GM21529 (cell line): ENCODE measurements at regions not wholly inside any gene's neighbourhood (a gene's known extent, or its start where the extent isn't known, plus 50 kb on each side); places are given as distances from the start of the nearest gene placed in this dataset.

Source experiments
- ATAC-seq: cut with Tn5 transposase; IDR thresholded peaks from one replicate; pipeline ENCODE4 v1.9.1; 2021; ENCODE audit not compliant: unreplicated experiment

- no peak for ATAC-seq
Measured at GRCh38 chr4:130559268-130559667, 1463.3 kb downstream of the C4orf33 start.

- ATAC-seq, result no peak
Measured at GRCh38 chr4:130563185-130563888, 1467.4 kb downstream of the C4orf33 start.

GRCh38 chr4:130563889-130564418 lies 1468.0 kb downstream of the C4orf33 start:
- no peak for ATAC-seq

- no peak for ATAC-seq
Measured at GRCh38 chr4:130568746-130569145, 1472.8 kb downstream of the C4orf33 start.

GRCh38 chr4:130573742-130574141 lies 1477.8 kb downstream of the C4orf33 start:
- ATAC-seq, result no peak

GRCh38 chr4:130574215-130574614 lies 1478.3 kb downstream of the C4orf33 start:
- ATAC-seq, result no peak

GRCh38 chr4:130576218-130576617 lies 1480.3 kb downstream of the C4orf33 start:
- no peak for ATAC-seq

GRCh38 chr4:130591091-130591490 lies 1495.1 kb downstream of the C4orf33 start:
- no peak for ATAC-seq

- ATAC-seq, result no peak
Measured at GRCh38 chr4:130600706-130601105, 1504.8 kb downstream of the C4orf33 start.

GRCh38 chr4:130603043-130603442 lies 1507.1 kb downstream of the C4orf33 start:
- ATAC-seq, result no peak

GRCh38 chr4:130608121-130608520 lies 1512.2 kb downstream of the C4orf33 start:
- no peak for ATAC-seq

- ATAC-seq, result no peak
Measured at GRCh38 chr4:130628531-130628930, 1532.6 kb downstream of the C4orf33 start.

GRCh38 chr4:130632731-130633604 lies 1537.0 kb downstream of the C4orf33 start:
- ATAC-seq, result no peak

- ATAC-seq, result no peak
Measured at GRCh38 chr4:130636486-130636885, 1540.5 kb downstream of the C4orf33 start.

GRCh38 chr4:130640592-130640991 lies 1544.6 kb downstream of the C4orf33 start:
- ATAC-seq, result no peak

- ATAC-seq, result no peak
Measured at GRCh38 chr4:130646886-130647285, 1550.9 kb downstream of the C4orf33 start.

GRCh38 chr4:130648570-130648969 lies 1552.6 kb downstream of the C4orf33 start:
- no peak for ATAC-seq

- ATAC-seq, result no peak
Measured at GRCh38 chr4:130653842-130654241, 1557.9 kb downstream of the C4orf33 start.

GRCh38 chr4:130659320-130659719 lies 1563.4 kb downstream of the C4orf33 start:
- no peak for ATAC-seq

GRCh38 chr4:130668859-130669258 lies 1572.9 kb downstream of the C4orf33 start:
- ATAC-seq, result no peak

- no peak for ATAC-seq
Measured at GRCh38 chr4:130675266-130675665, 1579.3 kb downstream of the C4orf33 start.

- no peak for ATAC-seq
Measured at GRCh38 chr4:130689181-130689580, 1593.2 kb downstream of the C4orf33 start.
